ENCODE measurements at regions not wholly inside any gene's neighbourhood (a gene's known extent, or its start where the extent isn't known, plus 50 kb on each side); places are given as distances from the start of the nearest gene placed in this dataset.

DNA sequence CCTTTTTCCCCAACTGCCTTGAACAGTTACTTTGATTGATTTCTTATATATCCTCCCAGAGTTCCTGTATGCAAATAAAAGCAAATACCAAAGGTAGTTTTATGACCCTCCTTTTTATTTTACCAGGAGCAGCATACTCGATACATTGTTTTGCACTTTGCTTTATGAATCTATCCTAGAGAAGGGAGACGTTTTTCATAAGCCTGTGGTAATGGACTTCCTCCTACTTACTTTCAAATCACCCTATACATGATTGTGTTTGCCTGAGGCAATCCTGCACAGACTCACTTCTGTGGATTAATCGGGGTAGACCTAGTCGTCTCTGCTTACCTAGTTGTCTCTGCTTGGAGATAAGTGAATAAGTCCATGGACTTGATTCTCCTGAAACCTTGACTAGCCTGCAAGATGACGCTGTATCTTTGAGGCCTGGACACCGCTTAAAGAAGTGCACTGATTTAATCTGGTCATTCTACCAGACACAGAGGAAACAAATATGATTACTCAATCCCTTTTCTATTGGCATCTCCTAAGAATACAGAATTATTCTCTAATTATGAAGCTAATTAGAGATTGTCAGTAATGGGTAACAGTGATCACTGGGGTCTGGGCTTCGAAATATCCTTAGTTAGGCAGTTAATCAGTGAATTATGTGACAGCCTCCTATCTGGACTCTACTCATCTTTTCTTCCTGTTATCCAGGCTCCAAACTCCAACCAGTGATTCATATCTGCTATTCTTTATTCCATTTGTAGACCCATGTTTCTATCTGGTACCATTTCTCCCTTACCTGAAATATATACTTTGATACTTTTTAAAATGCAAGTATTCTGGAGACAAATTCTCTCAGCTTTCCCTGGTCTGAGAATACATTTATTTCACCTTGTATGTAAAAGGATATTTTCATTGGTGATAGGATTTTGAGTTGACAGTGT, 447.4 kb upstream of the TRIB2 start:
- no peak for FAIRE-seq

DNA sequence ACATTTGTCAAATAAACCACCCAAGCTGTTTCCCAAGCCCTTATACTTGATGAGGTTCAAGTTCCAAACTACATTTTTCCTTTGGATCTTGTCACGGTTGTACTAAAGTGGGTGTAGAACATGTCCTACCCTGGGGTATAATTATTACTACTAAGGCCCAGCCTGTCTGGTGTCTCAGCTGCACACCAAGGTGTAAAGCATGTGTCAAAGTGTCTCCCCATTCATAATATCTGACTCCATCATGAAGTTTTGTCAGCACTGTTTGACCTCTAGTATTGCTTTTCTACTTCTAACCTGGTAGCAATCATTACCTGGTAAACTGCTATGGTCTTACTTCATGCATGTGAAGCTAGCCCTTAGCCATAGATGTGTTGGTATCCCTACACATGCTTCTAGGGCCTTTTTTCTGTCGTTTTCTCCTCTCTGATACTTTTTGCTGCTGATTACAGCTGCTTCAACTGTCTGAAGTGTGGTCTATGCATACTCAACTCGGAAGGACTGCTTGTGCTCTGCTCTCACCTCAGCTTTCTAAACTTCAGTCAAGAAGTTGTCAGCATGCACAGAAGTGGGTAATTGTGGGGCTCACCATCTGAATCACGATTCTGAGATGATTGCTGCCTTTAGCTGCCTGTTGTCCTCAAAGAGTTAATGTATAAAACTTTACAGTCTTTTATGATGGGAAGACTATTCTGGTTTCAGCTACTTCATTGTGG, 445.7 kb upstream of the TRIB2 start:
- FAIRE-seq = no peak

- FAIRE-seq = peak; percentile 58
These were observed 445.1 kb upstream of the TRIB2 start for GRCh38 chr2:12271589-12271984.

- FAIRE-seq = no peak
These were observed 443.6 kb upstream of the TRIB2 start for GRCh38 chr2:12273111-12273510.

GRCh38 chr2:12274591-12274990, 442.1 kb upstream of the TRIB2 start:
- no peak for FAIRE-seq

- no peak for FAIRE-seq
These were observed 439.3 kb upstream of the TRIB2 start for GRCh38 chr2:12277241-12278034.

DNA sequence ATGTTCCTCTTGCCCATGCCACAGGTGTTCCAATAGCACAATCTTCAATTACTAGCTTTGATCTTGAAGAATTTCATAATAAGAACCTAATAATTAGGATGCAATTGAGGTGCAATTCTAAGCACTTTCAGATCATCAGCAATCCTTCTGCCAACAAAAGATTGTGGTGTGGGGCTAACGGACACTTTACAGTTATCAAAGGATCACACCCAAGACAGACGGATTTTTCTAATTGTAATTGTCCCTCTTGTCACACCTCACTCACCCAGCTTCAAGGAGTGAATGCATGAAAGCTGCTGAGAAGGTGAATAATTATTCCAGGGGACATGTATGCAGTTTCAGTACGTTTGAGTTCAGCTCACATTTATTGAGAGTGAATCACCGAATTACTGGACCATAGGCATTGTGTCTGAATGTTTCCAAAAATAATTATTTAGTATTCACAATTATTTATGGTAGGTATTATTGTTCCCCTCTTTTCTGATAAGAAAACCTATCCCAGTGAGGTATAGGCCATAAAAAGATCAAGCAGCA, 438.5 kb upstream of the TRIB2 start:
- FAIRE-seq = no peak

DNA sequence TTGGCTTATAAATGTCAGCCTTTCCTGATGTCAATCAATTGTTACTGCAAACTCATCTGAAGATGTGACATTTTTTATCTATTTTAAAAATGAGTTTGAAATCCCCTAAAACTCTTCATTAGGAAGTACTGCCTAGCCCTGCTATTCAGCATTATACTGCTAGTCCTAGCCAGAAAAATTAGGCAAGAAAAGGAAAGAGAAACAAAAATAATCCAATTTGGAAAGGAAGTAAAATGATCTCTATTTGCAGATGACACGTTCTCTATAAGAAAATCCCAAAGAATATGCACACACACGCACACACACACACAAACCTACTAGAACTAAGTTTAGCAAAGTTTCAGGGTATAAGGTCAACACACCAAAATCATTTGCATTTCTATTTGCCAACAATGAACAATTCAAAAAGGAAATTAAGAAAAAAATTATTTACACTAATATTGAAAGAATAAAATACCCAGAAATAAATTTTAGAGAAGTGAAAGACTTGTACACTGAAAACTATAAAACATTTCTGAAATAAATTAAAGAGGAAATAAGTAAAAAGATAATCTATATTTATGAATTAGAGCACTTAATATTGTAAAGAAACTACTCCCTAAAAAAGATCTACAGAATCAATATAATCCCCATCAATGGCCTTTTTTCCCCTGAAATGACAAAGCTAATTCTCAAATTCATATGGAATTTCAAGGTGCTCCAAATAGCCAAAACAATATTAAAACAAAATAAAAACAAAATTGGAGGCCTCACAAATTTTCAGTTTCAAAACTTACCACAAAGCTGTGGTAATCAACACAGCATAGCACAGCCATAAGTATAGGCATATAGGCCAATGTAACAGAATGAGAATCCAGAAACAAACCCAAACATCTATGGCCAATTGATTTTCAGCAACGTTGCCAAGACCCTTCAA, 433.7 kb upstream of the TRIB2 start:
- no peak for FAIRE-seq

GRCh38 chr2:12284037-12284436, 432.7 kb upstream of the TRIB2 start:
- FAIRE-seq = no peak

DNA sequence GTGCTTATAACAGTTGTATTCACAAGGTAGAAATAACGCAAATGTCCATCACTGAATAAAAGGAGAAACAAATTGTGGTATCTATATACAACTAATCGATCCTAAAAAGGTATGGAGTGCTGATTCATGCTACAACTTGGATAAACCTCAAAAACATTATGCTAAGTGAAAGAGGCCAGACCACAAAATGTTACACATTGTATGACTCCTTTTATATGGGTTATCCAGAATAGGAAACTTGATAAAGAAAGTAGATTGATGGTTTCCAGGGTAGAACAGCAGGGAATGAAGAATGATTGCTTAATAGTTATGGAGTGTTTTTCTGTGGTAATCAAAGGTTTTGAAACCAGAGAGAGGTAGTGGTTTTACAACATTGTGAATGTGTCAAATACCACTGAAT, 432.2 kb upstream of the TRIB2 start:
- FAIRE-seq = no peak

GRCh38 chr2:12286347-12286746, 430.4 kb upstream of the TRIB2 start:
- FAIRE-seq = no peak

DNA sequence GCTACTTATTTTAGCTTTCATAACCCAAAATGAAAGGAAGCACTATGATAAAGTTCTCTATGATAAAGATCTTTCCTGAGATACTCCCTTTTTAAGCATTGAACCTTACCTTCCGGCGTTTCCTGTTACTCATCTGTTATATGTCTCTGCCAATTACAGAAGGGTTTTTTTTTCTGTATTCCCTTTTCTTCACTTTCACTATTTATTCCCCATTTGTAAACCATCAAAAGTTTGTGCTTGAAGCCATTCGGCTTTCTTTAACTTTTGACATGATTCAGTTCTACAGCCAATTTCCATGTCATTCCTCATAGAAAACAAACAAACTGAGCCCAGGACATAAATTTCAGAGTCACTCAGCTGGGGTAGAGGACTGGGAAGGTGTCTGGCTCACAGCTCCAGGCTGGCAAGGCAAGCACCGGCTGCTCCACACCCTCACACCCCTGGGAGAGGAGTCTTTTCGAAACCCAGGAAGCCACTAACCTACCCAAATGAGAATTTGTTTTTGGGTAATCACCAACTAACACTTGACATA, 429.4 kb upstream of the TRIB2 start:
- no peak for FAIRE-seq

DNA sequence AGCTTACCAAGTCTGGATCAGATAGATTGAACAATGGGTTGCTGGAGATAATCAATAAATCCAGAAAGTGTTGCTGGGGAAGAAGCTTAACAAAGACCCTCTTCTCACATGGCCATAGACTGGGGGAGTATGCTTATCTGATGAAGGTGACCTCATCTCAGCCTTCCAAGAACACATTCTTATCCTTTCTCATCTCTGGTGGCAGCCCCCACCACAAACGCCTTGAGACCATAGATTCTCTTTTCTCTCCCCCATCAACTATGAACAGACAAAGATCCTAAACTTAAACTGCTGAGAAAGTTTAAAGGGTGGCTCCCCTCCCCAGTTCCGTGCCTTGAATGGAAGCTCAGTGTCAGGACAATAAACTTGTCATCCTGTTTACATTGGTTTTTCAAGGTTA, 428.7 kb upstream of the TRIB2 start:
- no peak for FAIRE-seq

- FAIRE-seq = peak; percentile 90
These were observed 427.5 kb upstream of the TRIB2 start for GRCh38 chr2:12289120-12289802.

DNA sequence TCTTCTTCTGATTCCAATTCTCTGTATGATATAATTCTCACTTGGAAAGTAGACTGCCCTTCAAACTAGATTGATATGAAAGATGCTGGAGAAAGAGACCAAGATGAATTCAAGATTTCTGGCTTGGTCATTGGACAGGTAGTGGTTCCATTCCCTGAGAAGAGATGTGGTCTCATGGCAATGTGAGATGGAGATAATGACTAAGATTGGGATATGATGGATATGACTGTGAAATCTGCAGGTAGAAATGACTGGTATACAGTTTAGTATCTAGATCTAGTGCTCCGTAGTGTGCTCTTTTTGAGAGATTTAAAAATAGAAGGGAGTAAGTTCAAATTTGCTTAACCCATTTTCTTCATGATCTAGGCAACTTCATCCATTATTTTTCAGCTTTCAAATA, 425.4 kb upstream of the TRIB2 start:
- FAIRE-seq = no peak

DNA sequence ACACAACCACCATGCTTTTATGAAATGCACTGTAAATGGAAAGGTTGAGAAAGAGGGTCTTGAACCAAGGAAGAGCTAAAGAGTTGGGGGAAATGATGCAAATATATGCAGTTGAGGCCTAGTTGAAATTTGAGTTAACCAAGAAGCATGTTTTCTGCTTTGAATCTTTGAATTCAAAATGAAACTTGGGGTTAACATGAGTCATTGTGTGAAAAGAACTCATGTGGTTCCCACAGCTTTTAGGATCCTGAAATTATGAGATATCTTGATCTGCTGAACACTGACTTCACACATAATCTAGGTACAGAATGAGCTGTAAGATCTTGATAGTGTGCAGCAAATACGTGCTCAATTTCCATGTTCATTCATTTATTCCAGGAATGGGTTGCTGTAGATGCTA, 422.9 kb upstream of the TRIB2 start:
- no peak for FAIRE-seq

GRCh38 chr2:12295856-12296519, 420.7 kb upstream of the TRIB2 start:
- no peak for FAIRE-seq

GRCh38 chr2:12296915-12297314, 419.8 kb upstream of the TRIB2 start:
- FAIRE-seq = no peak

GRCh38 chr2:12298352-12298751, 418.4 kb upstream of the TRIB2 start:
- no peak for FAIRE-seq

GRCh38 chr2:12299431-12299830, 417.3 kb upstream of the TRIB2 start:
- FAIRE-seq = no peak
